DOHH2 (cell line): ENCODE measurements at regions not wholly inside any gene's neighbourhood (a gene's known extent, or its start where the extent isn't known, plus 50 kb on each side); places are given as distances from the start of the nearest gene placed in this dataset.

Experiments
- H3F3A ChIP-seq: fragments of 200-600 bp; sonication (generic), shearing (Covaris generic); 2 replicates; pipeline ENCODE4 v1.6.0; 2016; ENCODE audit warnings: antibody characterized with exemption, mild to moderate bottlenecking; ENCODE audit not compliant: control insufficient read depth, insufficient read depth
- H3K27ac ChIP-seq: fragments of 200-600 bp; sonication (generic); 2 replicates; pipeline ENCODE4 v1.5.1; 2014; ENCODE audit warnings: low read depth, mild to moderate bottlenecking, low read length, moderate library complexity
- H3K27me3 ChIP-seq: fragments of 200-600 bp; sonication (generic); 2 replicates; pipeline ENCODE4 v1.6.1; 2014; ENCODE audit warnings: mild to moderate bottlenecking, low read length, mixed read lengths; ENCODE audit not compliant: control insufficient read depth
- H3K36me3 ChIP-seq: fragments of 200-600 bp; sonication (generic); 2 replicates; pipeline ENCODE4 v1.6.1; 2014; ENCODE audit warnings: mild to moderate bottlenecking, low read length, moderate library complexity, mixed read lengths; ENCODE audit not compliant: control insufficient read depth
- H3K4me1 ChIP-seq: fragments of 200-600 bp; sonication (generic); 2 replicates; pipeline ENCODE4 v1.6.1; 2014; ENCODE audit warnings: mild to moderate bottlenecking, low read length, mixed read lengths; ENCODE audit not compliant: control insufficient read depth
- H3K4me2 ChIP-seq: fragments of 200-600 bp; sonication (generic); 2 replicates; pipeline ENCODE4 v1.6.0; 2014; ENCODE audit warnings: mild to moderate bottlenecking, low read length, moderate library complexity
- H3K4me3 ChIP-seq: fragments of 200-600 bp; sonication (generic); 2 replicates; pipeline ENCODE4 v1.5.1; 2014; ENCODE audit warnings: mild to moderate bottlenecking, low read length, mixed read lengths
- H3K79me2 ChIP-seq: fragments of 200-600 bp; sonication (generic); 2 replicates; pipeline ENCODE4 v1.6.1; 2014; ENCODE audit warnings: mild to moderate bottlenecking, low read length, mixed read lengths; ENCODE audit not compliant: control insufficient read depth
- H3K9me2 ChIP-seq: fragments of 200-600 bp; sonication (generic); replicated peaks from 2 replicates; pipeline ENCODE4 v1.6.1; 2014; ENCODE audit warnings: mild to moderate bottlenecking, low read length, mixed read lengths; ENCODE audit not compliant: control insufficient read depth
- H3K9me3 ChIP-seq: fragments of 200-600 bp; sonication (generic); 2 replicates; pipeline ENCODE4 v1.6.1; 2014; ENCODE audit warnings: antibody characterized with exemption, low read length, mixed read lengths; ENCODE audit not compliant: control insufficient read depth, insufficient read depth
- H4K20me1 ChIP-seq: fragments of 200-600 bp; sonication (generic); 2 replicates; pipeline ENCODE4 v1.6.0; 2014; ENCODE audit warnings: low read depth, mild to moderate bottlenecking, antibody characterized with exemption, low read length, moderate library complexity; ENCODE audit not compliant: control insufficient read depth, insufficient read depth
- EZH2phosphoT487 ChIP-seq: fragments of 200-600 bp; sonication (generic); IDR thresholded peaks from 2 replicates; pipeline ENCODE4 v1.6.1; 2017; ENCODE audit warnings: borderline replicate concordance, mild to moderate bottlenecking, antibody characterized with exemption, low read length, moderate library complexity, mixed read lengths
- TF ChIP-seq, protein P1 (sequence below): fragments of 200-600 bp; sonication (generic); IDR thresholded peaks from one replicate; pipeline ENCODE4 v1.5.1; 2014; ENCODE audit warnings: antibody characterized with exemption, mild to moderate bottlenecking, low read depth, low read length; ENCODE audit not compliant: poor library complexity, severe bottlenecking

DNA sequence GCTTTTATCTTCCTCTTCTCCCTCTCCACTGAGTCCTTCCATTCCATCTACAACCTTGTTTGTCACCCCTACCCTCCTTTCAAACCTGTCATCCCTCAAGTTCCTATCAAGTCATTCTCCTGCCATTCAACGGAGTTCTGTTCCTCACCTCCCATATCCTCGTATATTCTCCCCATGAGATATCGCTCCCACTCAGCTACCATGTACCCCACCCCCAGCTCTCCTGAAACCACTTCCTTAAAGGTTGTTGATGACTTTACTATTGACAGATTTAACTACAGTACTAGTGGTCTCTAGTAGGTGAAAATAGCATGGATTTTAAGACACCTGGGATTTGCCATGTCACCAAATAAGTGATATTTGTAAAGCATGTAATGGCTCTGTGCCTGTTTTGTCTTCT is 107.4 kb upstream of the BARHL2 start:
- Histone ChIP-seq H3K4me3 (no peak overlapping the region), H3F3A (no peaks in the 10 kb centered on the region), H3K9me2 (no peaks in the 10 kb centered on the region), H3K4me1 (no peaks in the 10 kb centered on the region), H3K36me3 (no peaks in the 10 kb centered on the region), H4K20me1 (no peaks in the 10 kb centered on the region), H3K4me2 (no peak overlapping the region), H3K79me2 (no peaks in the 10 kb centered on the region), H3K9me3 (no peaks in the 10 kb centered on the region), H3K27me3 (peaks cover 3% of the 10 kb centered on the region; the same call in 1 of the 2 replicates), H3K27ac (no peak overlapping the region)
- TF ChIP-seq, protein P1, sequence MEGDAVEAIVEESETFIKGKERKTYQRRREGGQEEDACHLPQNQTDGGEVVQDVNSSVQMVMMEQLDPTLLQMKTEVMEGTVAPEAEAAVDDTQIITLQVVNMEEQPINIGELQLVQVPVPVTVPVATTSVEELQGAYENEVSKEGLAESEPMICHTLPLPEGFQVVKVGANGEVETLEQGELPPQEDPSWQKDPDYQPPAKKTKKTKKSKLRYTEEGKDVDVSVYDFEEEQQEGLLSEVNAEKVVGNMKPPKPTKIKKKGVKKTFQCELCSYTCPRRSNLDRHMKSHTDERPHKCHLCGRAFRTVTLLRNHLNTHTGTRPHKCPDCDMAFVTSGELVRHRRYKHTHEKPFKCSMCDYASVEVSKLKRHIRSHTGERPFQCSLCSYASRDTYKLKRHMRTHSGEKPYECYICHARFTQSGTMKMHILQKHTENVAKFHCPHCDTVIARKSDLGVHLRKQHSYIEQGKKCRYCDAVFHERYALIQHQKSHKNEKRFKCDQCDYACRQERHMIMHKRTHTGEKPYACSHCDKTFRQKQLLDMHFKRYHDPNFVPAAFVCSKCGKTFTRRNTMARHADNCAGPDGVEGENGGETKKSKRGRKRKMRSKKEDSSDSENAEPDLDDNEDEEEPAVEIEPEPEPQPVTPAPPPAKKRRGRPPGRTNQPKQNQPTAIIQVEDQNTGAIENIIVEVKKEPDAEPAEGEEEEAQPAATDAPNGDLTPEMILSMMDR, result no peak
- no peak for TF ChIP-seq EZH2phosphoT487

- Histone ChIP-seq H3K9me2 (no peaks in the 10 kb centered on the region), H3K79me2 (no peaks in the 10 kb centered on the region), H3K27ac (no peak overlapping the region), H3K4me1 (no peaks in the 10 kb centered on the region), H4K20me1 (no peaks in the 10 kb centered on the region), H3K27me3 (no peaks in the 10 kb centered on the region), H3F3A (no peaks in the 10 kb centered on the region), H3K9me3 (no peaks in the 10 kb centered on the region), H3K4me3 (no peak overlapping the region), H3K4me2 (no peak overlapping the region), H3K36me3 (no peaks in the 10 kb centered on the region)
- TF ChIP-seq, protein P1, result no peak
- TF ChIP-seq EZH2phosphoT487, result no peak
These were observed 106.6 kb upstream of the BARHL2 start for GRCh38 chr1:90823686-90824085.

DNA sequence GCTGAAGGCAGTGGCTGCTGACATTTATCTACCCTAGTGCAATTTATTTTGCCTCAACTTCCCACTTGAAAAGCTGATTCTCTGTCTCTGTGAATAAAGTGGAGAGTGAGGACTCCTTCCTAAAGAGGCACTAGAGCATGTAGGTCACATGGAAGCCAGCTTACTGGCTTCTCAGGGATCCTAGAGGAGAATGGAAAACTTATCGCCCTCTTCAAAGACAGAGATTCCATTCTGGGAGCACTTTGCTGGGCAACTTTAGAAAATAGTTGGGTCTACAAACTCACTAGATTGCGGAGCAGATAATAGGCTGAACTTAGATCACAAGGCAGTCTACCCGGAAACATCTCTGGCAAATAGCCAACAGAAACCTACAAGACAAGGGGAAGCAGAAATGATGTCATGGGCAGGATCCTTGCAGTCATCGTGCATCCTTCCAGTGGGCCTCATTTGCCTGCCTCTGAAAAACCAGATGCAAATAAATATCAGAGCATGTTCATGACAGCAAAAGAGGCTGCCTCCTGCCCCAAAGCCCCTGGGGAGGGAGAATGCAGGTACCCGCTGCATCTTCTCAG is 104.8 kb upstream of the BARHL2 start:
- Histone ChIP-seq H3F3A (no peaks in the 10 kb centered on the region), H3K4me3 (no peak overlapping the region), H3K4me2 (no peak overlapping the region), H3K36me3 (no peaks in the 10 kb centered on the region), H3K27ac (no peak overlapping the region), H3K9me2 (no peaks in the 10 kb centered on the region), H3K79me2 (no peaks in the 10 kb centered on the region), H3K4me1 (no peaks in the 10 kb centered on the region), H3K27me3 (no peaks in the 10 kb centered on the region), H3K9me3 (no peaks in the 10 kb centered on the region), H4K20me1 (no peaks in the 10 kb centered on the region)
- no peak for TF ChIP-seq EZH2phosphoT487
- TF ChIP-seq, protein P1, result no peak
